HG03432 (cell line): ENCODE measurements at regions not wholly inside any gene's neighbourhood (a gene's known extent, or its start where the extent isn't known, plus 50 kb on each side); places are given as distances from the start of the nearest gene placed in this dataset.

Experiments used
- ATAC-seq: cut with Tn5 transposase; IDR thresholded peaks from one replicate; pipeline ENCODE4 v1.9.1; 2021; ENCODE audit warnings: mild to moderate bottlenecking, moderate library complexity; ENCODE audit not compliant: unreplicated experiment

DNA sequence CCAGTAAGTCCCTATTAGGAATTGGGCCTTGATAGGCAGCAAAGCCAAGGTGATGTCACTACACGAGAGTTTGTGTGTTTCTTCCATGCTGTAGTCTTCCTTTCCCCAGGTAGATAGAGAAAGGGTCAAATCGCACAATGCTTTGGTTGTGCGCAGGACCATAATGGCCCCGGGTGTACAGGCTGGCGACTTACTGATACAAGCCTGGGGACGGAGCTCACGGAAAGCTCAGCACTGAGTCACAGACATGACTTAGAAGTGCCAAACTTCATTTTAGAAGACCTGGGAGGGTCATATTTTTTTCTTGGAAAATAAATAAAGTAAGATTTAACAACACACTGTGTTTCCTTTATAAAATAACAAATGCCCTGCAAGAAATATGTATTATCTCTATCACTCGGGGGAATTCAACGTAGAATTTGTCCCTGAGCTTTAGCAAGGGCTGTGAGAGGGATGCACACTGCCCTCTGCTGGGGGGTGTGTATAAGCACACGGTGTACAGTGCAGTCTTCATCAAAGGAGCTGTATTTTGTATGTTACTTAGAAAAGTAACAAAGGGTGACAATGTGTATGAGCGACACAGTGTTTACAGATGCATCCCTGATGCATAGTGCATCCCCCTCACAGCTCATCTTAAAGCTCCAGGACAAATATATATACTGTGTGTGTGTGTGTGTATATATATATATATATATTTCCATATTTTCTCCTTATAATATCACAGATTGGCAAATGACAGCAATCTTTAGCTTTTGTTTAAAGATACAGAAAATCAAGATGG, 254.5 kb upstream of the VEGFC start:
- peak; percentile 82 for ATAC-seq

DNA sequence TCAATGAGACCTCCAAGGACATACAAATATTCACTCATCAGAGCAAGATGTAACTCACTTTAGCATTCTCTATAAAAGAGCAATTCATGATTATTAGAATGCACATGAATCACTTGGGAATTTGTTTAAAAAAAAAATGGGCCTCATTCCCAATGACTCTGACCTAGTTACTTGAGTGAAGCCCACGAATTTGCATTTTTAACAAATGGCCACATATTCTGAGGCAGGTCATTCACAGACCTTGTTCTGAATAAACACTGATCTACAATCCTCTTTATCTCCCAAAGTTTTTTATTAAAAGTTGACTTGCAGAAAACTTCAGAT, 255.1 kb upstream of the VEGFC start:
- ATAC-seq: no peak

DNA sequence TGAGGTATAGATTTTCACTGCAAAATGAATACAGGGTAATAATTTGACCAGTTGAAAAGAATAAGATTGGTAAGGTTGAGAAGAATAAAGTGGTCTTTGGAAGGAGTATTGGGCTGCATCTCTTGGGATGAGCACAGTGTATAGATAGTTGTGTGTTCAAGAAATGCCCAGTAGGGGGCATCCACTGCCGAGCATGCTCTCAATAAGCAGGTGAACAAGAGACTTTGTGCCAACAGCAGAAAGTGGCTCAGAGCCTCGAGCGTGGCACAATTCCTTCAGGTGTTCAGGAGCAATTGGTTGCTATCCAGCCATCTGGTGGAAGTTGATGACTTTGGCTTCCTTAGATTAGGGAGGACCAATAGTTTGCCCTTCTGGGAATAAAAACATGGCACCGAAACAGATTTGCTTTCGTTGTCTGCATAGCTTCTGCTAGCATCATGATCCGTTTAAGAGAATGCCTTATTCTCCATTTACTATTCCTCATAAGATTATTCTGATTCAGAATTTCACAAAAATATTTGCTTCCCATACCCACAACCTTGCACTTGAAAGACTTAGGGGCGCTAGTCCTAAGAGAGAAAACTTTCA, 258.1 kb upstream of the NEIL3 start:
- peak; percentile 92 for ATAC-seq

DNA sequence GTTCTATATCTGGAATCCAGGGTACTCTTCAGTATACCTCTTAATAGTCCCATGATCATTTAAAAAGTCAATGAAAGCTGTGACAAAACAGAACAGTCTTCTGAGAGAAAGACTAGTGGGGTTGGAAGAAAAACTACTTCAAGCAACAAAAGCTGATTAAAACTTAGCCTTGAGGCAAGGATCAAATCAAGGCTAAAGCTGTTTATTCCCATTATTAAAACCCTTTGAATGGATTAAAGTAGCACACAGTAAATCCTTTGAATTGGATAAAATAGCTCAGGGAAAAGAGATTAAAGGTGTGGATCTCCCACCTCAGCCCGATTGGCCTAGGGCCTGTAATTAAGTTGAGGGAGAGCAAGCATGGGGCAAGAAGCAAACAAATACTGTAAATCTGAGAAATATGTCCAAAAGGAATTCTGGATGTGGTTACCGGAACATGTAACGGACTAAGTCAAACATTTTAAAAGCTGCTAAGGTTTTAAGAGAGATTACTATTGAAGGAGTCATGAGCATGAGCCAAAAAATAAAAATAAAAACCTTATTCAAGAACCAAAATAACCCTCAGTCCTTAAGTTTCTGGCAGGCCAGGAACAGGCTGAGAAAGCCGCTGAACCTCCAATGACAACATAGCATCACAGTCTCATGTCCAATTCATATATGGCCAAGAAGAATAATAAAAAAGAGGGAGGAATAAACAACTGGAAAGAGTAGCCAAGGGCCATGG, 257.3 kb upstream of the NEIL3 start:
- ATAC-seq: no peak

DNA sequence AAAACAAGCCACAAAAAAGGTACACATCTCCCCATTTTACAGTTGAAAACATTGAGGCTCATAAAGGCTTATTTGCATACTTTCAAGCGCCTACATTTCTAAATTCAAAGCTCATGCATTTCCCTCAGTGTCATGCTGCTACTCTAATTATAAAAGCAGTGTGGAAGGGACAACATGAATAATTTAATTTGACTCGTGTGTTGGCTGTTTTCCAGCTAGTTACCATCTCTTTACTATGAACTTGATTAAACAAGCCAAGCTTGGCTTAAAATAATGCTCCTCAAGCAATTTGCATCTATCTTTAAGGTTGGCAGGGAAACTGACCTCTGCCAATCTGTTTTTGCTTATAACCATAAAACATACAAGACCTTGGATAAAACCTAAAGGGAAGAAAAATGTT, 252.5 kb upstream of the NEIL3 start:
- no peak for ATAC-seq

DNA sequence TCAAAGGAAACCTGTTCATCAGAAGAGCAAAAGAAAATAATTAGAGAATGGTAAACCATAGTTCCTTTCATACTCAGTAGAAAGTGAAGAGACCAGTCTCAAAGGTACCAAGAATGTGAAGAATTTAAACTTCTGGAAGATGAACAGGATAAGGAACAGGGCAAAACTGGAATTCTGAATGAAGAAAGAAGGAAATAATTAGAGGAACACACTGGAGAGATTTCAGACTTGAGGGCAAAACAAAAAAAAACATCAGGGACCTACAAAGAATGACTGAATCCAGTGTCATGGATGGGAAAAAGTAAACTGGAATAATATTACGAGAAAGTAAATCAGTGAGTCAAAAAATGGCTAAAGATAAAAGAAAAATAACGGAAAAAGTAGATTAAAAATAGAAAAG, 245.6 kb upstream of the NEIL3 start:
- ATAC-seq: no peak

DNA sequence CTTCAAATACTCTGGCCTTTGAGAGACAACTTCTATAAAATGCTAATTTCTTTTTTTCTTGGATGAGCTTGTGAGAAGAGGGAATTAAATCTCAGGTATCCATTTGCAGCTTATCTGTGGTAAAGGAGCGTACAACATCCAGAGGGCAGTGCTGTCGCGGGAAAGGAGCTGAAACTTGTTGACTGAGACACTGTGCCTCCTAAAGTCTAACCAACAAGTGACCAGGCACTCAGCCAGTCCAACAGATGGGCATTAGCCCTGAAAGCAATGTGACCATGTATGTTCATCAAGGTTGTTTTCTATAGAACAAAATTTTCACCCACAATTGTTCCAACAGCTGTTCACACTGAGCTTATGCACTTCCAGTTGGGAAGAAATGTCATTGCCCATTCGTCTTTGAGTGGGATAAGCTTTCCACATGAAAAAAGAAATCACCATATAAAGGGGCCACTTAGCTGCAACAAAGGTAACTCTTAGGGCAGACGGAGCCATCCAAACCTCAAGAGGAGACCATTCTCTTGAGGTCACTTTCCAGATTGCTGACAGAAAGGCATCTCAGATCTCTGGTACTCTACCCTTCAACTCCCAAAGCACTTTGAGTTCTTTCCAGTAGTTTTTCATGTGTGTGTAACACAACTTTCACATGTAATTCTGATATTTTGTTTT, 244.8 kb upstream of the NEIL3 start:
- no peak for ATAC-seq

DNA sequence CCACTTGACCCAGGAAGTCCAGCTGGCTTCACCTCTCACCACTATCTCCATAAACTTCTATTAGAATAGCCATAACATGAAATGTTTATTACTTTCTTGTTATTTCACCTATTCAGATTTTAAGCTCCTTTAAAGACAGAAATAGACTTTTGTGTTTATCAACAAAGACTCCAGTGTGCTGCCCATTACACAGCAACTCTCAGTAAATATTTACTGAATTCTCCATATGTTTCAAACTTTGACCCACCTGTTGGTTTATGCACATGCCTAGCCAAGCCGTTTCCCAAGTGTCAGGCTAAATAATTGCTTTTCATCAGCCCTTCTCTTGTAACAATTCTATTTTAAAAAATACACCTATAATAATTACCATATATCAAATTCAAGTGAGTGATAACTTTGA, 242.9 kb upstream of the NEIL3 start:
- ATAC-seq: no peak

DNA sequence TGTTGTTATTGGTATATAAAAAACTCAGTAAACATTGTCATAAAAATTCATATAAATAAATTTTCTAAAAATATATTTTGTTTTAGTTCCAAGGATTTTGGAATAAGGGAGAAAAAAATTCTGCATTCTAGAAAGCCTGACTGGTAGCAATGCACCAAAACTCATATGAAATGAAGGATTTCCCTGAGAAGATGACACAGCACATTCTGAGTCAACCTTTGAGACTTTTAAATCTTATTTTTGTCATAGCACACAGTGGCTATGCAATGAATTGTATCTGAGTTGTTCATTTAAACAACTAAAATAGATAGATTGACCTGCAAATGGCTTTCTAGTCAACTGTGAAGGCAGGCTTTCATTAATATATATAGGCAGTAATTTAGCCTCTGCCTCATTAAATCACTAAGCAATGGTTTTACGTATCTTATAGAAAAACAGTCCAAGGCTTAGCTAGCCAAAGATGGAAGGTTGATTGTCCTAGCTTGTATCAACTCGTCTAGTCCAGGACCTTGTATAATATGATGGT, 239.1 kb upstream of the NEIL3 start:
- no peak for ATAC-seq

DNA sequence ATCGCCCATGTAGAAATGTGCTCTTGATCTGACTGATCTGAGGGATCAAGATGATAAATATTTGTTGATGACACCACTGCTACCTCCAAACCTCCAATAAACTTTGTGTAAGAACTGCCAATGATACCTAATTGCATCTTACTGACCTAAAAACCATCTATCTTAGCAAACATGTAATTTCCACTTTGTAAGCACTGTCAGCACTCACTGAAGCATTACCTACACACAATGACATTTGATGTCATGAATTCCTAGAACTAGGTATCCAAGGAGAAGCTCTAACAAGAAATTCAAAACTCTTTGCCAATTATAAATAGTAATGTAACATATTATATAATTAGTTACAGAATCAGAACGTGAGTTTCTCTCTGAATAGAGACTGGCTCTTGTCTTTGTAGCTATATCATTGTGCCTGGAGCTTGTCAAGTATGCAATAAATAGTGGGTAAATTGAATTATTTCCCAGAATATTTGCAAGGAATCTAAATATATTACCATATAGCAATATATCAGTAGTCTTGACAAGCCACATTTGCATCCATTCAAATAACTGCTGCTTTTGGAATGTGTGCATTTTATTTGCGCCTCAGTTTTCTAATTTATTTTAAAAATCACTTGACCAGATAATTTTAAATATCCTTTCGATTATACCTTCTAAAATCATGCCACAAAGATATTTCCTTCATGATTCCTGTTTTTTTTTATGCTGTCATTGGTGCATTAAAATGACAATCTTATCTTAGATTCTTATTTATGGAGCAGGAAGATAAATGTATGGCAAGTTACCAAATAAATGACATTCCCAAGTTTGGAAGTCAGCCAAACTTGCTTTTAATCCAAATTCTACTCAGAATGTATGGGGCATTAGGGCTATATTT, 232.3 kb upstream of the NEIL3 start:
- no peak for ATAC-seq

DNA sequence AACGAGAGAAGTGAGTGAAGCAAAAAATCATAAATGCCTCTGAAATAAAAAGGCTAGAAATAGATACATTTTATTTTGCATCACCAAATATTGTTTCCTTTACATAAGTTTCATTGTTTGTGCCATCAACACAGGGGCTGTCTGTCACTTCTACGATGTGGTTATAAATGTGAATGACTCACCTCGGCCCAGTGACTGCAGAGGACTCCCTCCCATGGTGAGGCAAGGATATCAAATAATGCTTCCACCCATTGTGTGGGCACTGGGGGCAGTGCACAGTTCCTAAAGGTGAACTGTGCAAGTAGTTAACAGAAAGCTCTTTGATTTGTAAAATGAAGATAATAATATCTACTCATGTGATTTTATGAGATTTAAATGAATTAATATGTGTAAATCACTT, 230.3 kb upstream of the NEIL3 start:
- ATAC-seq: no peak

DNA sequence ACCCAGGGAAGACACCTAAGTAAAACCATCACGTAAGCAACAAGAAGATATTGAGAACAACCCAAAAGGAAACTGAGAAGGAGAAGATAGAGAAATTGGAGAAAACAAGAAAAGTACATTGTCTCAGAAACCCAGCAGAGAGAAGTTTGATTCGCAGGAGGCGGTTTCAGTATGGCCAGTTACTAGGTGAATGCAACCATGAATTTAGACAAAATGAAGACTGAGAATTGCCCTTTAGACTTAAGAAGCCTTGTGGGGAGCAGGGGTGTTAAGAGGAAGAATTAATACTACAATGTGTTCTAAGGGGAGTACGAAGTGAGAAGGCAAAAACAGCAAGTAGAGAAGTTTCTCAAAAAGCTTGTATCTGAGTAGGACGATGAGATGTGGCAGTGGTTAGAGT, 229.3 kb upstream of the NEIL3 start:
- peak; percentile 61 for ATAC-seq

DNA sequence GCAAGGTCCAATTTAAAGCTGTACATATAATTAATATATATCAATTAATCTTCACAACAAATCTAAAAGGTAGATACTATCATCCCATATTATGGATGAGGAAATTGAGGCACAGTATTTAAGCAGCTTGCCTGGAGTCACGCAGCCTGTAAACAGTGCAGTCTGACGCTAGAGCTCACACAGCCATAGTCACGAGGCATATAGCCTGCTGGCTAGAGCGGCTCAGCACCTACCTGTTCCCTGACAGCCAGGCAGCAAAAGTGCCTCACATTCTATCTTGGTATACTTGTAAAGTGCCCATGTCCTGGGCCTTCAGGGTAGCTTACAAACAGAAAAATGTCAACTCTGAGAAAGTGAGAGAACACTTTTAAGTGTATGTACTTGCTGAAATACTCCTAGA, 222.6 kb upstream of the NEIL3 start:
- no peak for ATAC-seq

DNA sequence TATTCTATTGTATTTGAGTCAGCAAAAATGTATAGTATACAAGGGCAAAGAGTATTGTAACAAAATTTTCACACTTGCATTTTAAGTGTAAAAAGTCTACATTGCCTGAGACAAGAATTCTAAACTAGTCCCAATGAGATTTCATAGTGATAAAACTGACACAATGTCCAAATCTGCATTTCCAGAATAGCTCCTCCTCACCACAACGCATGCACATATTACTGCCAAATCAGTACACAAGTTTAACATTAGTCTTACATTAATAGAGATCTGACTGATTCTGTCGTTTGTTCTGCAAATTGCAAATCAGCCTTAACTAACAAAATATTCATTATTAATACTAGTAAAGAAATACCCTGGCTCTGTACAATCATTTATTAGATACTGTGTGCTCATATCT, 222.2 kb upstream of the NEIL3 start:
- no peak for ATAC-seq

DNA sequence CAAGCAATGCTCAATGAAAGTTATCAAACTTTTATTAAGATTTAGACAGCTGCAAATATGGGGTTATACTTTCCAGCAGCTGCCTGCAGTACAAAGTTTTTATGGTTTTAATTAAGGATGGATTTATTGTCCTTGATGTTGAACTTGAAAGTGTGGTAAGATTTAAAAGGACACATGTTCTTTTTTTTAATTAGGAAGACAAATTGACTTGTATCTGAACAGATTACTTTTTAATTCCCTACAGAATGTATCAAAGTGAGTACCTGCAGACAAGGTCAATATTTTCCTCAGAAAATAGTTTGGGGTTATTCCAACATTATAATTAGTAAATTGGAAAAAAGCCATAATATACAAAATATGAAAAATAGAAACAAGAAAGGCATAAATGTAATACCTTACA, 218.2 kb upstream of the NEIL3 start:
- no peak for ATAC-seq

DNA sequence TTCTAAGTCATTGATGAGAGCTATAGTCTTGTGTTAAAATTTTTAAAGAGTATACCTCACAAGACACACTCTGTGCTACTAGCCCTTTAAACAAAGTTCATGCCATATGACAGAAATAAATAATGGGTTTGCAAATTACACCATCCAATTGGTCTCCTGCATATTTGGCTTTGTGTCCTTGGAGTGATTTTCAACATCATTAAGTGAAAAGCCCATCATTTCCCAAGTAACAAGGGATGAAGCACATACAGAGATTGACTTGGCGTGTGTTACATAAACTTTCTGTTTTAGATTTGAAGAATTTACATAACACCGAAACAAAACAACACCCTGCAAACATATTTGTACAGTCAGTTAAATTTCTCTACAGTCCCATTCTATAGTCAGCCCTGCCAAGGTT, 216.9 kb upstream of the NEIL3 start:
- no peak for ATAC-seq

DNA sequence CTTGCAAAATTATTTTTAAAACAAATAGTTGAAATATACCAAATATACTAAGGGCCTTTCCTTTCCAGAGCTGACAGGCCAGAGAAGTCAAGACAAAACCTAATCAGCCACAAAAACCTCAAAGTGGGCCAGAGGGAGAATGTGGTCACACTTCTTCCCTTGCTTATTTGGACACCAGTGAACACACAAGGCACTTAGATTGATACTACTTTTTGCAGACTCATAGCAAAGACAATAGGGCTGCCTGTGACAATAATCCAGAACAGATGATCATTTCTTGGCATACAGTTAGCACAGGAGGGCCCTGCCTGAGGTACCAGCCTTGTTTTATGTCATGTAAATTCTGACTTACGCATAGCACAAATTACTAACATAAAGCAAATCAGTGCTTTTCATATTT, 215.7 kb upstream of the NEIL3 start:
- ATAC-seq: no peak

DNA sequence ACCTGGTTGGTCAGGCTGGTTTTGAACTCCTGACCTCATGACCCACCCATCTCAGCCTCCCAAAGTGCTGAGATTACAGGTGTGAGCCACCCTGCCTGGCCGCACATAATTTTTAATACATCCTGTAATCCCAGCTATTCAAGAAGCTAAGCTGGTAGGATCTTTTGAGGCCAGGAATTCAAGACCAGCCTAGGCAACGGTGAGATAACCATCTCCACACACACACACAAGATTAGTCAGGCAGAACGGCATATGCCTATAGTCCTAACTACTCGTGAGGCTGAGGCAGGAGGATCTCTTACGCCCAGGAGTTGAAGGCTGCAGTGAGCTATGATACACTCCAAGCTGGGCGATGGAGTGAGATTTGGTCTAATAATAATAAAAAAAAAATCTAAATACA, 212.4 kb upstream of the NEIL3 start:
- ATAC-seq: no peak

DNA sequence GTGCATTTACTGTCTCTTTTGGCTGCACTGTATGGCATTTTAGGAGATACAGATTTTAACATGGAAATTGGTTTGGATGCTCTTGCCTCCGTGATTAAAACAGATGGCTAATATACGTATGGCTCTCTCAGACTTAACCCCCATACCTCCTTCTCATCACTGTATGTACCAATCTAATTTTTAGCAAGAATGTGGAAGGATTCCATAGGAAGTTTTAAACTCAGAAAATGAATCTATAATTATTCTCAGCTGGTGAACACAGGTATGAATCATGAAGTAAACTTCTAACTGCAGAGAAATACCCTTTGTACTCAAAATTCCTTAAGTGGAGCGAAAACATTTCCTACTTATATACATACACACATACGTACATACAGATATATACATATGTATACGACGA, 210.5 kb upstream of the NEIL3 start:
- ATAC-seq: no peak

DNA sequence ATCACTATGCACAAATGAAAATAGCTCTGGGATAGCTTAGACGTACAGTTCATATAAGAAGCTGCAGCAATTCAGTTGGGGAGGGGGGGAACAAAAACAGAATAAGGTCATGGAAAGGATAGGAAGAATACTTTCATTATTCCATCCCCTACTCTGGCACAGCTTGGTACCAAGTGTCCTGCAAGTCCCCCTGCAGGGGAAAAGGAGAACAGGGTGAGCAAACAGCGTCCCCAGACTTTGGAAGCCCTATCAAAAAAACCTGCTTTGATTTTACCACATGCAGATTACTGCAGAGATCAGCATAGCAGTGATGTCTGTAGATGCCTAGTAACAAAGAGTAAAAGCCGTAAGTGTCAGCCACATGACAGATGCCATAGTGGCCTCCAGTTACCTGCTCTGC, 209.4 kb upstream of the NEIL3 start:
- no peak for ATAC-seq

DNA sequence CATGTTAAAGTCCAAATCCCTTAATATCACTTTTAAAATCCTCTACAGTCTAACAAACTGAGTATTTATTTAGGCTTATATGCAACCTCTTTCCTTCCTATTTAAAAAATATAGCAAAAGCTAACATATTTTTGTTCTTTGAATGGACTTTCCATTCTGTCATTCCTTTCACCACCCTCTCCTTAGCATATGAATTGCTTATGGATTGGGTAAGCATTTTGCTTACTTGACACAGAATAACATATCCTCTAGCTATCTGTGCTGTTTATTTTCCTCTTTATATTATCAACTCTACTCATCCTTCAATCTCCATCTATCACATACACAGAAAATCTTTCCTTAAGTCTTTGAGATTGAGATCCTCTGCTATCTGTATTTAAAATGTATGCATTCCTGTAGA, 206.1 kb upstream of the NEIL3 start:
- no peak for ATAC-seq
